B cell (primary cell): ENCODE measurements at regions not wholly inside any gene's neighbourhood (a gene's known extent, or its start where the extent isn't known, plus 50 kb on each side); places are given as distances from the start of the nearest gene placed in this dataset.

Experiments used
- ATAC-seq: fragments of 200-7000 bp; cut with Tn5 transposase; one replicate; pipeline ENCODE4 v1.10.0; 2021; ENCODE audit warnings: low read depth, mild to moderate bottlenecking, moderate number of reproducible peaks, moderate library complexity
- CTCF ChIA-PET: fragments of 350-600 bp; sonication (Branson Sonifier 250); formaldehyde crosslinking; loops from one replicate; lab custom pipeline; 2021; ENCODE audit warnings: antibody characterized with exemption, inconsistent platforms; lab: Charles Lee
- POLR2A ChIA-PET: fragments of 350-600 bp; sonication (Branson Sonifier 250); formaldehyde crosslinking; loops from one replicate; lab custom pipeline; 2021; ENCODE audit warnings: antibody characterized with exemption; lab: Charles Lee
- DNase-seq: peaks from one replicate; pipeline ENCODE4 v3.0.0; 2013
- H2AFZ ChIP-seq: 2 replicates; pipeline ENCODE4 v1.6.1; 2012; ENCODE audit warnings: mild to moderate bottlenecking, low read depth, low read length; ENCODE audit not compliant: insufficient read depth, poor library complexity, severe bottlenecking
- H3K27ac ChIP-seq, 2 donors: 1 replicate in 1 of 2; 2 replicates in 1 of 2; pipeline ENCODE4 v1.5.1; 2012 to 2013; ENCODE audit warnings: low read length in 2 of 2, mild to moderate bottlenecking in 2 of 2, moderate library complexity in 1 of 2
- H3K27me3 ChIP-seq, 4 experiments: fragments of 200-600 bp in 1 of 4; sonication (generic) in 1 of 4; replicated peaks in 1 of 4; 1 replicate in 2 of 4; 2 replicates in 2 of 4; pipeline versions ENCODE4 v1.6.1 to v1.7.0; 2013 to 2016; ENCODE audit warnings: low read length in 3 of 4, mild to moderate bottlenecking in 2 of 4, mixed read lengths in 1 of 4, moderate library complexity in 1 of 4; ENCODE audit not compliant: insufficient read depth in 4 of 4, control insufficient read depth in 3 of 4; ENCODE audit errors: control extremely low read depth in 1 of 4
- H3K36me3 ChIP-seq, 2 experiments: replicated peaks in 1 of 2; 1 replicate in 1 of 2; 2 replicates in 1 of 2; pipeline versions ENCODE4 v1.6.1 to v1.7.1; 2013; ENCODE audit warnings: low read length in 1 of 2; ENCODE audit not compliant: insufficient read depth in 2 of 2, control insufficient read depth in 1 of 2; ENCODE audit errors: control extremely low read depth in 1 of 2, extremely low read depth in 1 of 2
- H3K4me1 ChIP-seq, 2 donors: fragments of 200-600 bp in 1 of 2; sonication (generic) in 1 of 2; 1 replicate in 1 of 2; 2 replicates in 1 of 2; pipeline versions ENCODE4 v1.5.1 to v1.6.1; 2013 to 2017; ENCODE audit warnings: low read length in 2 of 2; ENCODE audit not compliant: control insufficient read depth in 2 of 2, insufficient read depth in 2 of 2
- H3K4me2 ChIP-seq: replicated peaks from 2 replicates; pipeline ENCODE3; 2012; ENCODE audit warnings: mild to moderate bottlenecking, low read depth, low read length; ENCODE audit not compliant: poor library complexity, severe bottlenecking
- H3K4me3 ChIP-seq, 5 experiments: fragments of 200-600 bp in 1 of 5; sonication (generic) in 1 of 5; 1 replicate in 3 of 5; 2 replicates in 2 of 5; pipeline versions ENCODE4 v1.5.1 to v1.7.0; 2011 to 2016; ENCODE audit warnings: low read length in 4 of 5, mild to moderate bottlenecking in 4 of 5, low read depth in 2 of 5, control low read depth in 1 of 5, moderate library complexity in 1 of 5; ENCODE audit not compliant: insufficient read depth in 1 of 5; ENCODE audit errors: control extremely low read depth in 1 of 5, extremely low read depth in 1 of 5
- H3K79me2 ChIP-seq: fragments of 200-600 bp; sonication (generic); one replicate; pipeline ENCODE4 v1.6.0; 2016; ENCODE audit warnings: low read length; ENCODE audit not compliant: control insufficient read depth, insufficient read depth
- H3K9ac ChIP-seq: fragments of 200-600 bp; sonication (generic); 2 replicates; pipeline ENCODE4 v1.6.1; 2017; ENCODE audit warnings: mild to moderate bottlenecking, low read length, moderate library complexity
- H3K9me3 ChIP-seq, 3 donors: one replicate each; pipeline versions ENCODE4 v1.6.1 to v1.7.1; 2013; ENCODE audit warnings: low read length in 2 of 3; ENCODE audit not compliant: control insufficient read depth in 2 of 3, insufficient read depth in 1 of 3; ENCODE audit errors: control extremely low read depth in 1 of 3
- H4K20me1 ChIP-seq: 2 replicates; pipeline ENCODE4 v1.6.0; 2012; ENCODE audit warnings: mild to moderate bottlenecking, low read length; ENCODE audit not compliant: insufficient read depth, control insufficient read depth, poor library complexity, severe bottlenecking
- H3K27ac Mint-ChIP-seq: one replicate; pipeline ENCODE4 v1.8.0; 2021; ENCODE audit warnings: mixed read lengths
- H3K27me3 Mint-ChIP-seq: one replicate; pipeline ENCODE4 v1.8.0; 2021; ENCODE audit warnings: mixed read lengths
- H3K4me1 Mint-ChIP-seq: one replicate; pipeline ENCODE4 v1.8.0; 2021; ENCODE audit warnings: mixed read lengths
- H3K4me3 Mint-ChIP-seq: one replicate; pipeline ENCODE4 v1.8.0; 2021; ENCODE audit warnings: mixed read lengths
- H3K9me3 Mint-ChIP-seq: one replicate; pipeline ENCODE4 v1.8.0; 2022; ENCODE audit warnings: mixed read lengths; ENCODE audit not compliant: insufficient read depth
- CTCF ChIP-seq: fragments of 200-600 bp; IDR thresholded peaks from one replicate; pipeline ENCODE4 v1.8.0; 2022; ENCODE audit warnings: antibody characterized with exemption, mild to moderate bottlenecking
- EZH2 ChIP-seq: IDR thresholded peaks from 2 replicates; pipeline ENCODE4 v1.6.1; 2012; ENCODE audit warnings: borderline replicate concordance, low read depth, mild to moderate bottlenecking, moderate library complexity, low read length; ENCODE audit not compliant: insufficient read depth, poor library complexity, severe bottlenecking
- WGBS: methylation state at CpG from one replicate; pipeline ENCODE4 v1.1.5; 2013; ENCODE audit warnings: missing lambda C conversion rate; ENCODE audit not compliant: insufficient coverage; 5-methylcytosine and 5-hydroxymethylcytosine counted together
- intact Hi-C: fragments of 100-400 bp; cut with micrococcal nuclease; formaldehyde crosslinking; loops from one replicate; pipeline ENCODE4 v1.10.0; 2022

DNA sequence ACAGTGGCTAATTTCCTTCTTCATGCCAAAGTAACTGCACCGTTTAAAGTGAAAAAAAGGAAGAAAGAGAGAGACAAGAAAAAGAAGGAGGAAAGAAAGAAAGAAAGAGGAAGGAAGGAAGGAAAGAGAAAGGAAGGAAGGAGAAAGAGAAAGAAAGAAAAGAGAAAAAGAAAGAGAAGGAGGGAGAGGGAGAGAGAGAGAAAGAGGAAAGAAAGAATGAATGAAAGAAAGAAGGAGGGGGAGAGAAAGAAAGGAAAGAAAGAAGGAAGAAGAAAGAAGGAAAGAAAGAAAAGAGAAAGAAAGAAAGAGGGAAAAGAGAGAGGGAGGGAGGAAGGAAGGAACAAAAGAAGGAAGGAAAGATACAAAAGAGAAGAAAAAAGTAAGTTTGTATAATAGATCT is 100.6 kb downstream of the GTPBP8 start:
- H3K27ac ChIP-seq, result no peak overlapping the region
- peak; percentile 30 for TF ChIP-seq CTCF
- TF ChIP-seq EZH2, result no peak
- H3K4me2 ChIP-seq, result no peak overlapping the region
- H3K27me3 Mint-ChIP-seq, result no peaks in the 10 kb centered on the region
- no peaks in the 10 kb centered on the region for H3K9me3 ChIP-seq
- no peak overlapping the region for H3K9ac ChIP-seq
- H3K4me1 Mint-ChIP-seq, result no peaks in the 10 kb centered on the region
- no CpG with 5 or more reads among the region's 1 CpG for WGBS
- H4K20me1 ChIP-seq, result no peaks in the 10 kb centered on the region
- no peak overlapping the region for H2AFZ ChIP-seq
- H3K27me3 ChIP-seq, result no peaks in the 10 kb centered on the region
- intact Hi-C loops, result no loop called here
- POLR2A ChIA-PET, result no interaction called here
- CTCF ChIA-PET, result no interaction called here
- no peaks in the 10 kb centered on the region for H3K36me3 ChIP-seq
- DNase-seq (no peak), ATAC-seq (no peak)
- H3K4me1 ChIP-seq, result no peaks in the 10 kb centered on the region
- no peak overlapping the region for H3K4me3 Mint-ChIP-seq
- no peak overlapping the region for H3K27ac Mint-ChIP-seq
- H3K9me3 Mint-ChIP-seq, result no peaks in the 10 kb centered on the region
- H3K4me3 ChIP-seq, result no peak overlapping the region
- H3K79me2 ChIP-seq, result no peaks in the 10 kb centered on the region

DNA sequence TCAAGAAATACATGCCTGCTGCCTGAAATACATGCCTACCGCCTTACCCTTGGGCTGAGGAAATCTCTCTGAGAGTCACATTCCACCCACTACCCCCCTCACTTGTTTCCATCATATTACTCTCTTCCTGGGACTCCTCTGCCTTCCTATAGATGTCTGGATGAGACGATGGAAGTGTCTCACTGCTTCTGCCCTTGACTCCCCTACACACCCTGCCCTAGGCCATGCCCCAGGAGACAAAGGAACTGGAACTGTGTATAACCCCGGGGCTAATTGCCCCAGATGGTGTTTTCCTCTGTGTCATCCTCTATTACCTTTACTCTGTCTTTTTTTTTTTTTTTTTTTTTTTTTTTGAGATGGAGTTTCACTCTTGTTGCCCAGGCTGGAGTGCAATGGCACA is 102.0 kb downstream of the GTPBP8 start:
- Histone ChIP-seq H3K27ac (no peak overlapping the region), H2AFZ (no peak overlapping the region), H3K9me3 (no peaks in the 10 kb centered on the region), H3K4me3 (no peak overlapping the region), H3K79me2 (no peaks in the 10 kb centered on the region), H4K20me1 (no peaks in the 10 kb centered on the region), H3K36me3 (no peaks in the 10 kb centered on the region), H3K27me3 (no peaks in the 10 kb centered on the region), H3K4me2 (no peak overlapping the region), H3K9ac (no peak overlapping the region), H3K4me1 (no peaks in the 10 kb centered on the region)
- no peaks in the 10 kb centered on the region for H3K9me3 Mint-ChIP-seq
- H3K27ac Mint-ChIP-seq, result no peak overlapping the region
- intact Hi-C loops, result no loop called here
- TF ChIP-seq CTCF (no peak), EZH2 (no peak)
- H3K4me1 Mint-ChIP-seq, result no peaks in the 10 kb centered on the region
- H3K4me3 Mint-ChIP-seq, result no peak overlapping the region
- DNase-seq (no peak), ATAC-seq (no peak)
- 100% methylated on average over 1 of the region's 3 CpGs for WGBS
- POLR2A ChIA-PET, result no interaction called here
- H3K27me3 Mint-ChIP-seq, result no peaks in the 10 kb centered on the region
- CTCF ChIA-PET, result no interaction called here
